GM19099 (cell line): ENCODE measurements at regions not wholly inside any gene's neighbourhood (a gene's known extent, or its start where the extent isn't known, plus 50 kb on each side); places are given as distances from the start of the nearest gene placed in this dataset.

Experiments
- POLR2A ChIP-seq: IDR thresholded peaks from 3 replicates; pipeline ENCODE4 v1.6.1; 2011; ENCODE audit warnings: low read depth; ENCODE audit not compliant: insufficient read length; ENCODE audit errors: extremely low read depth

DNA sequence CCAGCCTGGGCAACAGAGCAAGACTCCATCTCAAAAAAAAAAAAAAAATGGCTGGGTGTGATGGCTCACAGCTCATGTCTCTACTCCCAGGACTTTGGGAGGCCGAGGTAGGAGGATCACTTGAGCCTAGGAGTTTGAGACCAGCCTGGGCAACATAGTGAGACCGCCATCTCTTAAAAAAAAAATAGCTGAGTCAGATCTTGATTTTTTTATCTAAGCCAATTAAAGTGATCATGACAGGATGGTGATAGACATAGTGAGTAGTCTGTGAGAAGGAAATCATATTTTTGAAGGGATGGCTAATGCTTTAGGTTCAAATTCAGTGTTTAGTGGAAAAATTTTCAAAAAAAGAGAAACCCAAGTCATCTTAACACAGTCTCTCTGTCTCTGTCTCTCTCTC is 114.6 kb upstream of the JARID2 start:
- no peak for TF ChIP-seq POLR2A

DNA sequence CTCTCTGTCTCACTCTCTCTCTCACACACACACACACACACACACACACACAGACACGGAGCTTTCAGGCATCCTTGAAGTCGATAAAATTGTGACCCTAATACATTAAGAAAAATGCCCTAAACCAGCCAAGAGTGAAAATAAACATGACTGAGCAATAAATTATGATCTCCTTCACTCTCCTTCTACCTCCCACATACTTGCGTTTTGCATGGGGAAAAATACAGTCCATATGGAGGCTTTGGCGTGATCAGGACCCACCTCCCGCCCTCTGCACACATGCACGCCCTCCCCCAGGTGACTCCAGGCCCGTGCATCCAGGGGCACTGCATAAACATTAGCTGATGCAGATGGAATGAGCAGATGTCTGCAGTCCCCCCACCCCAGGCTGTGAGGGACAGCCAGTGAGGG is 114.2 kb upstream of the JARID2 start:
- TF ChIP-seq POLR2A, result no peak

DNA sequence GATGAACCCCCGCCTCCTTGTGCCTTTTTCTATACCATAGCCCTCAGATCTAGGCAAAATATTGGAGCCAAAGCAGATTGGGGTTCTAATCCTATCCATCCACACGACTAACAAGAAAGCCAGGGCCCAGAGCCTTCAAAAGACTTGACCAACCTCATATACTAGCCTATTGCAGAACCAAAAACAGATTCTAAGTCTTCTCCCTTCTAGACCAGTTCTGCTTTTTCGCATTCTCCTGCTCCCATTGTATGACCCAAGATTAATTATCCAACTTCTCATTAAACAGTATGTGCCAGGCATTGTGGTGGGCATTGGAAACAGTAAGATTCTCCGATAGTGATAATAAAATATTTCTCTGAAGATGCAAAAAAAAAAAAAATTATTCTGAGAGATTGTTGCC is 113.7 kb upstream of the JARID2 start:
- no peak for TF ChIP-seq POLR2A

DNA sequence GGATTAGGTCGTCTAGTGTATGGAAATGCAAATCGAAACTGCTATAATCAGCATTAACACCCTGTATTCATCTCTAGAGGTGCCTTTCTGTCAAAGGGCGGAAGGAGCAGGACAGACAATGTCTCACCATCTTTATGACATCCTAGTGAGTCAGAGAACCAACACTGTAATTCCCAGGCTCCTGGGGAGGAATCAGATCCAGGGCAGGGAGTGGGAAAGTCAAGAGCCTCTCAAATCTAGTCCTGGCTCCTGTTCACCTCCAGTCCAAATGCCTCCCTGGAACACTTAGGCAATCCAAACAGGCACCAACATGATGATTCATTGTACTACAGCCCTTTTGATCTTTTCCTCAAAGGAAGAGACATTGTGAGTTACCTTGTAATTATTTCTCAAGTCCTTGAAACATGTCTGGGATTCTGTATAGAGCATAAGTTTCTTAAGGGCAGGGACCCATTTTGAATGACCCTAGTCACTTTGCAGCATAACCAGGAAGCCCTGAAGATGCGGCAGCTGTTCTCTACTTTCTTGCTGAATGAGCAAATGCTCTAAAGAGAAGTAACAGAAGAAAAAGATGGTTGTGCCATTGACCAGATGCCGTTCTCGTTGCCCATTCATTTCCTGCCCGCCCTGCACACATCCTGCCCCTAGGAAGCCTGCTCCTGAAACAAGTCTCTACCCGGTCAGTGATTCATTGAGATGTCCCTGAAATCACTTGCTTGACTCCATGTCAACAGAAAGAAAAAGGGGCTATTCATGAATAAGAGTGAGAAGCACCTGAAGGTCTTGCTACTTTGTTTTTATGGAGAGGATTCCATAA is 112.8 kb upstream of the JARID2 start:
- no peak for TF ChIP-seq POLR2A

DNA sequence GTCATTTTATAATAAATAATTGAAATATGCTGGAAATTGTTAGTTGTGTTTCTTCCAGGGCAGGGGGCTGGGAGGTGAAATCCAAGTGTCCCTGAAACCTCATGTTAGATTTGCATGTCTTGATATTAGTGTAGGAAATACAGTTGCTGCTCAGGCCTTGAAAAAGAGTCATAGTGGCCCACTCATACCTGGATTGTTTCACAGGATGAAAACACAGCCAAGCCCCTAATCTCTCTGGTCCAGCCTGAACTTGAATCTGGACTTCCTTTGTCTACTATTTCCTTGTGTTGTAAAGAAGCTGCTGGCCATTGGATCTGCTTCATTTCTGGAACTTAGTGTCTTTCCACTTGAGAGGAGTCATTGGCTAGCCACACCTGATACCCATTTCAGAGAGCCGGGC is 108.8 kb upstream of the JARID2 start:
- TF ChIP-seq POLR2A, result no peak

DNA sequence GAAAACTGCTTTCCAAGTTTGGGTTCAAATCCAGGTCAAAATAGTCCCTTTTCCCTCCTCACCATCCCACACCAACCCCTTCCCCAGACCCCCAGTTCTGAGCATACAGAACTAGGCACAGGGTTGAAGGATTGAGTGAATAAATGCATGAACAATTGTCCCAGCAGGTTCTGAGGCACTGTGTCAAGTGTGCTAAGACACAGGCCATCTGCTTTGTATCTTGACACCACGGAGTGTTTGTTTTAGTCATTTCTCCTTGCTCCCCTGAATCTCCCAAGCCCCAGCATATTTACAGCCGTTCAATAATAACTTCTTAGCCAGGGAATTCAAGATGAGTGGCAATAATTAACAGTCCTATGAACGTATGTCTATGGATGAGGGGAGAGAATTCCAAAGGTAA is 102.8 kb upstream of the JARID2 start:
- no peak for TF ChIP-seq POLR2A

DNA sequence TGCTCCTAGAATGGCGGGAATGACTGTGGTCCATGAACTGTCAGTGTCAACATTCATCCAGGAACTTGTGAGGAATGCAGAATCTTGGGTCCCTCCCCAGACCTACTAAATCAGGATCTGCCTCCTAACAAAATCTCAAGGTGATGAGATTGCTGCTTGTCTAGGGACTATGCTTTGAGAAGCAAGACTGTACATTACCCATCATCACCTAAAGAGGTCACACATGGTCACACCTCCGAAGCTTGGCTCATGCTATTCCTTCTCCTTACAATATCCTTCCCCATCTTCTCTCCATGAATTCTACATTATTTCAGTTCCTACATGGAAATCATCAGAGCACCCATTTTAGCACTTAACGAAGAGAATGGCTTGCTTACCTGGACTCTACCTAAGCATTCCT is 102.3 kb upstream of the JARID2 start:
- TF ChIP-seq POLR2A, result no peak

DNA sequence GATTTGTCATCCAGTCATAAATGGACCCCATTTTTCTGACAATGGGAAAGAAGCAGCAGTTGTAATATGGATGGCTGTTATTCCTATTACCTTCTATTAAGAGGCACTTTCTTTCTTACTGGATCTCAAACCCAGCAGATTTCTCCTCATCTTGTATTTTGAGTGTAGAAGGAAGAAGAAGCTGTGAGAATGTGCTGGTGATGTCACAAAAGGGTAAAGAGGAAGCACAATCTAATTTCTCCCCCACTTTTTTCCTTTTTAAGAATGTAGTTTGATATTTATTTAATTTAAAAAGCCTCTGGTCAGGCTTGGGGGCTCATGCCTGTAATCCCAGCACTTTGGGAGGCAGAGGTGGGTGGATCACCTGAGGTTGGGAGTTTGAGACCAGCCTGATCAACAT is 100.0 kb upstream of the JARID2 start:
- no peak for TF ChIP-seq POLR2A

DNA sequence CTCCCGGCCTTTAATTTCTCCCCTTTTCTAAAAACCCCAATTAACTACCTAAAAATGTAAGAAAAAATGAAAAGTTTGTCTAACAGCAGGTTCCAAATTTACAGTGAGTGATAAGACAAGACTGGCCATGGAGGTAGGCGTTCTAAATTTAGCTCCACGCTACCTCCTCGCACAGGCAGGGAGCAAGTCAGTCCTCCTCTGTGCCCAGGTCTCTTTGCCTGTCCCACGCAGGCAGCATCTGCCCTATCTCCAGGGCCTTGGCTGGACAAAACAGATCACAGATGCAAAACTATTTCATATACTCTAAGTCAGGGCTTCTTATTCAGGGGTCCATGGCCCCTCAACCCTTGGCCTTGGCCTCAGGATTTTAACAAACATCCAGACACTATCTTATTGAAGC is 98.0 kb upstream of the JARID2 start:
- TF ChIP-seq POLR2A, result no peak

DNA sequence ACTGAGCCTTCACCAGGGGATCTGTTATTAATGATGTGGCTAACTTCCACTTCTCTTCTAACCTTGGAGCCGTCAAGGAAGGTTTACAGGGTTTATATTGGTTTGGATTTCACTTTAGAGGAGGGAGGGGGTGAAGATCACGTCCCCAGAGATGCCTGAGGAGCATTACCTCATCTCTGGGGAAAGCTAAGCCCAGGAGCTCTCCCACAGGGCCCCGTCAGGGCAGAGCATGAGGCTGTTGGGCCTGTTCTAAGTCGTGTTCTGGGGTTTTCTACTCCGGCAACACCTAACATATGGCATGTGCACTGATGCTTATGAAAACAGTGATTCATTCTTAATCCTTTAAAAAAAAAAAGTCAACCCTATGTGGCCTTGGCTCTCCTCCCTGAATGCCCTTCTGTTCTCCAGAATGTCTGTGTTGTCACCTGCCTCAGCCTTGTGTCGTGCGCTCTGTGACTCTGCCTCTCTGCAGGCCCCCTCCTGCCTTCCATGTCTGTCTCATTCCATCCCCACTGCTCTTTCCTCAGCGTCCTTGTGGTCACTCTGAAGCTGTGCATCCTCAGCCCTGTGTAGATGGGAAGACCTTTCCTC is 97.4 kb upstream of the JARID2 start:
- TF ChIP-seq POLR2A, result no peak

DNA sequence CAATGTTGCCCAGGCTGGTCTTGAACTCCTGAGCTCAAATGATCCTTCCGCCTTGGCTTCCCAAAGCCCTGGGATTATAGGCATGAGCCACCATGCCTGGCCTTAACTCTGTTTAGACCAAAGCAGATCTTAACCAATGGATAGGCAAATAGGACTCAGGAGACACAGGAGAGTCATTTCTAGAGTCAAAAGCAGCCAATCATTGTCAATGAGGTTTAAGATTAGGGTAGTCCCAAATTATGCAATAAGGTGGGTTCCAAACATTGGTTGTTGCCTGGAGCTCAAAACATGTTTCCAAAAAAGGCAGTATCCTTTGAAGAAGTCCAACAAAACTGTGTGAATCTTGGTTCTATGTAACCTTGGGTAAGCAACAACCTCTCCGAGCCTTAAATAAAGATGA is 95.7 kb upstream of the JARID2 start:
- TF ChIP-seq POLR2A, result no peak

DNA sequence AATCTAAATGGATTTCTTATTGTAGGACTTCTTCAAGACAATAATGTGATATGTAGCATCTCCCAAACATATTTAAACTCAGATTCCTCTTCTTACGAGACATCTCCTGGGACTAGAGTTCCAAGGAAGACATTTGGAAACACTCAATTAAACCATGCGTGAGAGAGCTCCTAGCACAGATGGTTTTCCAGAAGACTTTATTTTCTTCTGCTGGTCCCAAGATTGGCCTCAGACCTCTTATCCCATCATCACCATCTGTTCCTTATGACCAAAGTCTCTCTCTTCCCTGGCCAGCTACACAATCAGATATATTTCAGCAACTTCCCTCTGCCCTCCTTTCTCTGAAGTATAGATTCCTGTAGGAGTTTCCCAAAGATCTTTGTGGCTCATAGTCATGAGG is 93.2 kb upstream of the JARID2 start:
- TF ChIP-seq POLR2A, result no peak

DNA sequence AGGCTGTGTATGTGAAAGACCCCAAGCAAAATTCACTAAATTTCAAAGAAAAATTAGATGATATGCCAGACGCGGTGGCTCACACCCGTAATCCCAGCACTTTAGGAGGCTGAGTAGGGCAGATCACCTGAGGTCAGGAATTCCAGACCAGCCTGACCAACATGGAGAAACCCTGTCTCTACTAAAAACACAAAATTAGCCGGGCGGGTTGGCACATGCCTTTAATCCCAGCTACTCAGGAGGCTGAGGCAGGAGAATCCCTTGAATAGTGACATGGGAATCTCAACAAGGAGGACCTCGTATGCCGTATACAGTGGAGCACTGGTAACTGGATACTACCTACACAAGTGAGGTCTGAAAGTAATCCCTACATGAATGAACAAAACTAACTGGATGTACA is 92.7 kb upstream of the JARID2 start:
- no peak for TF ChIP-seq POLR2A

DNA sequence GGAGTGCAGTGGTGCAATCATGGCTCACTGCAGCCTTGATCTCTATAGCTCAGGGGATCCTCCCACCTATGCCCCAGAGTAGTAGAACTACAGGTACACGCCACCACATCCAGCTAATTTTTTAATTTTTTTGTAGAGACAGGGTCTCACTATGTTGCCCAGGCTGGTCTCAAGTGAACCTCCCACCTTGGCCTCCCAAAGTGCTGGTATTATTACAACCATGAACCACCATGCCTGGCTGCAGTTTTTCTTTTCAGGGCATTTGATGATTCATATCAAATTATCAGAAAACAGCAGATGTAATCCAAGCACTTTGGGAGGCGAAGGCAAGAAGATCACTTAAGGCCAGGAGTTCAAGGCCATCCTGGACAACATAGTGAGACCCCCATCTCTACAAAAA is 88.4 kb upstream of the JARID2 start:
- TF ChIP-seq POLR2A, result no peak

DNA sequence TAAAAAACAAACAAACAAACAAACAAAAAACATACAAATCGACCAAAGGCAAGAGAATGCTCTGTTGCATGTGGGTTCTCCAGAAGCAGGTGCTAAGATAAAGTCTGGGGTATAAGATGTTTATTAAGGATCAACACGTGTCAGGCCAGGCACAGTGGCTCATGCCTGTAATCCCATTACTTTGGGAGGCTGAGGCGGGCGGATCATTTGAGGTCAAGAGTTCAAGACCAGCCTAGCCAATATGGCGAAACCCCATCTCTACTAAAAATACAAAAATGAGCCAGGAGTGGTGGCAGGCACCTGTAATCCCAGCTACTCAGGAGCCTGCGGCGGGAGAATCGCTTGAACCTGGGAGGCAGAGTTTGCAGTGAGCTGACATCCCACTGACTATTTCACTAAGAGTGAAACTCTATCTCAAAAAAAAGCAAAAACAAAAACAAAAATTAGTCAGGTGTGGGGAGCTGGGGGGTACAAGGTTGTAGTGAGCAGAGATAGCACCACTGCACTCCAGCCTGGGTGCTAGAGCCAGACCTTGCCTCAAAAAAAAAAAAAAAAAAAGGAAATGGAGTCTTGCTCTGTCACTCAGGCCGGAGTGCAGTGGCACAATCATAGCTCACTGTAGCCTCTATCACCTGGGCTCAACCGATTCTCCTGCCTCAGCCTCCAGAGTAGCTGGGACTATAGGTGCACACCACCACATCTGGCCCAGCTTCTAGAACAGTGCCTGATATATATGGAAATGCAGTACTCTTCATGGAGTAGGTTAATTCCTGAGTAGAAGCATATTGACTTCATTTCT is 86.8 kb upstream of the JARID2 start:
- TF ChIP-seq POLR2A, result no peak

DNA sequence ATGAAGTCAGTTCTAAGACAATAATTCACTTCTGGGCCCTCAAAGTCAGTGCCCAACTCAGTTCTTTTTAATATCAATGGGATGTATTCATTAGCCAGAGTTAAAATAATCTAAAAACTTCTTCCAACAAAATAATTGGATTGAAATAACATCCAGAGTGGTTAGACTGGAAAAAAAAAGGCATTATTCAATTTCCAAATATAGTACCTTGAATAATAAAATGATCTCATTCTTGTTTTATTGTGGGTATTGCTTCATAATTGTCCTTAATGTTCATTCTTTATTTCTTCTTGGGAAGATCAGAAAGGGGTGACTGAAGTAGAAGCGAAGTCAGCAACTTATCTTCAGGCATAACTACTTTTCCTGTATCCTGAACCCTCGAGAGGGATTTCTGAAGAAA is 85.1 kb upstream of the JARID2 start:
- no peak for TF ChIP-seq POLR2A

DNA sequence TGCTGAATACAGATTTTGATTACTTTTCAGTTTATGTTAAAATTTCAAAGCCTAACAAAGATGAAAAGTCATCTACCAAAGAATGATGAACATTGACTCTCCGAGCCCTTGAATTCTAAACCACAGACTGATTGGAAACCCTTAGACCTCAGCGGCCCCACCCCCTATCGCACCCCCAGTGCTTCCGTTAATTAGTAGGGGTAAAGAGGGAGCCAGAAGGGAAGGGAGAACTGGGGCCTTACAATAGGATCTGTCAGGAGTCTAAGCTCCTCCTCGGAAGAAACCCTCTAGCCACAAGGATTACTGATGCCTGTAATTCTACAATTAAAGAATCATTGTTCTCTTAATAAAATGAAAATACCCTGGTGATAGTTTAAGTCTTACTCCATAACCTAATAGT is 79.7 kb upstream of the JARID2 start:
- TF ChIP-seq POLR2A, result no peak

DNA sequence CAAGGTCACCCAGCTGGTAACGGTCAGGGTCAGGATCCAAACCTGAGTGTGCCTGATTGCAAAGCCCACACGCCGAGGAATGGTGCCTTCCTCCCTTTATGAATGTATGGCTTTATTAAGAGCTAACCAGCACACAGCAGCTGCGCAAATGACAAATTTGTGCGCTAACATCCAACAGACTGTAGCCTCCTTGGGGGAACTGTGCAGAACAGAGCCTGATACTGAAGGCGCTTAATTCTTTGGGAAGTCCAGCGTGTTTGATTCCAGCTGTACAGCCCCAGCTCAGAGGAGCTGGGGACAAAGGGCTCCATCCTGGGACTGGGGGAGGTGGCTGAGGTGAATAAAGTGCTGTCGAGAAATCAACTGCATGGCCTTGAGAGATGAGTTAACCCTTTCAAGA is 75.7 kb upstream of the JARID2 start:
- no peak for TF ChIP-seq POLR2A
